Body of pancreas (tissue), 4 donors: ENCODE measurements at regions not wholly inside any gene's neighbourhood (a gene's known extent, or its start where the extent isn't known, plus 50 kb on each side); places are given as distances from the start of the nearest gene placed in this dataset.

ENCODE experiments used
- ATAC-seq: fragments of 150-250 bp; one replicate; pipeline ENCODE4 v1.9.1; 2016
- DNase-seq, 4 donors: peaks; one replicate each; pipeline ENCODE4 v3.0.0-alpha.2; 2019
- H3K27ac ChIP-seq, 4 donors: fragments of 200-600 bp; sonication (generic); 1 replicate in 3 of 4; 2 replicates in 1 of 4; pipeline versions ENCODE4 v1.5.1 to v1.6.1; 2016 to 2019; ENCODE audit warnings: mild to moderate bottlenecking in 1 of 4, mixed read lengths in 1 of 4, moderate library complexity in 1 of 4
- H3K27me3 ChIP-seq, 2 donors: fragments of 200-600 bp; sonication (generic); one replicate each; pipeline ENCODE4 v1.6.0; 2016; ENCODE audit warnings: mild to moderate bottlenecking in 1 of 2
- H3K36me3 ChIP-seq, 2 donors: fragments of 200-600 bp; sonication (generic); replicated peaks in 1 of 2; 2 replicates each; pipeline ENCODE4 v1.5.1; 2016; ENCODE audit warnings: low read depth in 2 of 2; ENCODE audit not compliant: insufficient read depth in 1 of 2
- H3K4me1 ChIP-seq: fragments of 200-600 bp; sonication (generic); one replicate; pipeline ENCODE4 v1.6.0; 2016
- H3K4me3 ChIP-seq, 2 donors: fragments of 200-600 bp; sonication (generic); 1 replicate in 1 of 2; 2 replicates in 1 of 2; pipeline ENCODE4 v1.5.1; 2016 to 2019
- H3K9me3 ChIP-seq, 3 donors: fragments of 200-600 bp; sonication (generic); 1 replicate in 2 of 3; 2 replicates in 1 of 3; pipeline ENCODE4 v1.5.1; 2016
- POLR2A ChIP-seq, 3 donors: fragments of 450-650 bp; IDR thresholded peaks; one replicate each; pipeline ENCODE4 v1.6.1; 2016; ENCODE audit warnings: antibody characterized with exemption in 3 of 3, mild to moderate bottlenecking in 2 of 3
- WGBS, 2 donors: methylation state at CpG; one replicate each; pipeline ENCODE4 v1.1.5; 2017; 5-methylcytosine and 5-hydroxymethylcytosine counted together
- intact Hi-C: fragments of 100-400 bp; cut with DNase I; formaldehyde crosslinking; loops from one replicate; pipeline ENCODE4 v1.15.1; 2023
- TF ChIP-seq, protein P1 (sequence below), 7 experiments: fragments of 450-650 bp in 4 of 7; fragments of 200-600 bp in 3 of 7; sonication (generic) in 3 of 7; IDR thresholded peaks; one replicate each; pipeline ENCODE4 v1.5.1; 2016 to 2019; ENCODE audit warnings: antibody characterized with exemption in 7 of 7

DNA sequence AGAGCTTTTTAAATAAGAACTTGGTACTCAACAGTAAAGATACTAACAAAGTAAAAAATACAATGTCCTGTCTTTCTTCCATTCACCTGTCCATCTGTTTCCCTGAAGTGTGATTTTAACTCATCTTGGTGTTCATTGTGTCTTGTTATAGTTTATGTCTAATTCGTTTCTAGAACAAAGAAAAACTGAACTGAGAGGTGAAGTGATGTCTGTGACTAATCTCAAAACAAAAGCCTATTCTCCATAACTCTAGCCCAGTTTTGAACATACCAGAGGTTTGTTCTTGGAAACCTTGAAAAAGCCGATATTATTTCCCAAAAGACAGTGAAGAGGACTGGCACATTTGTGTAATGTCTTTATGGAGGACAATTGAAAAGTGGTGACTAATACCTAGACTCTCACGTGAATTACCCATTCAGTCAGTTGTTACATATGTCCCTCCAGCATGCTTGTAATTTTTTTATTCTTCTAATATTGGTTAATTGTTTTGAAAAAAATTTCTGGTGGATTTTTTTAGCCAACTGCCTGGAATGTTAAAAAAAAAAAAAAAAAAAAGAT is 725.8 kb downstream of the SATB2 start:
- no peaks in the 10 kb centered on the region for H3K9me3 ChIP-seq
- TF ChIP-seq POLR2A (IDR thresholded peaks at IDR 0.05) = no peak
- TF ChIP-seq, protein P1, sequence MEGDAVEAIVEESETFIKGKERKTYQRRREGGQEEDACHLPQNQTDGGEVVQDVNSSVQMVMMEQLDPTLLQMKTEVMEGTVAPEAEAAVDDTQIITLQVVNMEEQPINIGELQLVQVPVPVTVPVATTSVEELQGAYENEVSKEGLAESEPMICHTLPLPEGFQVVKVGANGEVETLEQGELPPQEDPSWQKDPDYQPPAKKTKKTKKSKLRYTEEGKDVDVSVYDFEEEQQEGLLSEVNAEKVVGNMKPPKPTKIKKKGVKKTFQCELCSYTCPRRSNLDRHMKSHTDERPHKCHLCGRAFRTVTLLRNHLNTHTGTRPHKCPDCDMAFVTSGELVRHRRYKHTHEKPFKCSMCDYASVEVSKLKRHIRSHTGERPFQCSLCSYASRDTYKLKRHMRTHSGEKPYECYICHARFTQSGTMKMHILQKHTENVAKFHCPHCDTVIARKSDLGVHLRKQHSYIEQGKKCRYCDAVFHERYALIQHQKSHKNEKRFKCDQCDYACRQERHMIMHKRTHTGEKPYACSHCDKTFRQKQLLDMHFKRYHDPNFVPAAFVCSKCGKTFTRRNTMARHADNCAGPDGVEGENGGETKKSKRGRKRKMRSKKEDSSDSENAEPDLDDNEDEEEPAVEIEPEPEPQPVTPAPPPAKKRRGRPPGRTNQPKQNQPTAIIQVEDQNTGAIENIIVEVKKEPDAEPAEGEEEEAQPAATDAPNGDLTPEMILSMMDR (IDR thresholded peaks at IDR 0.05) = no peak
- H3K36me3 ChIP-seq = no peaks in the 10 kb centered on the region
- H3K4me3 ChIP-seq = no peak overlapping the region
- H3K4me1 ChIP-seq = no peaks in the 10 kb centered on the region
- H3K27me3 ChIP-seq = no peaks in the 10 kb centered on the region
- ATAC-seq (no peak), DNase-seq (no peak)
- no peak overlapping the region for H3K27ac ChIP-seq
- WGBS, 2 donors = 39 to 44% methylated on average over 3 of the region's 3 CpGs
- intact Hi-C loops = no loop called here

DNA sequence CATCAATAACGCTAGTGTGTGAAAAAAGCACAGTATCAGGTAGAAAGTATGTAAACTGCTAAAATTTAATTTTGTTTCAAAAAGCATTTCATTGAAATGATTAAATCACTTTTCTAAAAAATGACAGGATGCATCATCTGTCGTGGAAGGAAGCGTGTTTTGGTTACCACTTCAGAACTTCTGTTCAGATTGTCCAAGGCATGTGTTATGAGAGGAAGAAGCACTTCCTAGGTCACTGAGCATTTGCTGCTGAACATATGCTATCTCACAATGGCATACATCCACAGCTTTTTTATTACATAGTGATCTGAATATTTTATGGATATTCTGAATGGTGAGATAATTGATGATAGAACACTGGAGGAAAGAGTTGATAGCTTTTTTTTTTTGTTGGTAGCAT is 737.5 kb downstream of the SATB2 start:
- Histone ChIP-seq H3K27me3 (no peaks in the 10 kb centered on the region), H3K9me3 (no peaks in the 10 kb centered on the region), H3K27ac (no peak overlapping the region), H3K4me1 (no peaks in the 10 kb centered on the region), H3K4me3 (no peak overlapping the region), H3K36me3 (no peaks in the 10 kb centered on the region)
- ATAC-seq (no peak), DNase-seq (no peak)
- intact Hi-C loops = no loop called here
- 59 to 67% methylated on average over 3 of the region's 3 CpGs for WGBS, 2 donors
- TF ChIP-seq, protein P1 (IDR thresholded peaks at IDR 0.05) = no peak
- no peak for TF ChIP-seq POLR2A (IDR thresholded peaks at IDR 0.05)

DNA sequence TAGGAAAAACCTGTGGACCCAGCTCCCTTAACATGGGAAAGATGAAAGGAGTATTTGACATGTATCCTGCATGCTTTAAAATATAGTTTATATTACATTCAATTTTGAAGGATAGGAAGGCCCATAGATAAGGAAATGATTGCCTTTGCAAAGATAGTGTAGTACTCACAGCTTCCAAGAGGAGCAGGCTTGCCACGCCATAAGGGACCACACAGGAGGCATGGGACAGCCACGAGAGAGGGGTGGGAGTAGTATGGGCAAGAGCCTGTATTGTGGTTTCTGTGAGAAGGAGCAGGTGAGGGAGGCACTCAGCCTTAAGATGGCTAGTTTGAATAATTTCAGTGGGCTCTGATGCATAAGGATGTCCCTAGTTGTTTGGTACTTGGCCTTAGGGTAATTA is 740.3 kb downstream of the SATB2 start:
- H3K27ac ChIP-seq = no peak overlapping the region
- 66 to 75% methylated on average over 2 of the region's 2 CpGs for WGBS, 2 donors
- no peaks in the 10 kb centered on the region for H3K9me3 ChIP-seq
- ATAC-seq (no peak), DNase-seq (no peak)
- intact Hi-C loops = no loop called here
- no peaks in the 10 kb centered on the region for H3K36me3 ChIP-seq
- H3K4me3 ChIP-seq = no peak overlapping the region
- H3K4me1 ChIP-seq = no peaks in the 10 kb centered on the region
- H3K27me3 ChIP-seq = no peaks in the 10 kb centered on the region
- TF ChIP-seq, protein P1 (IDR thresholded peaks at IDR 0.05) = no peak
- TF ChIP-seq POLR2A (IDR thresholded peaks at IDR 0.05) = no peak

DNA sequence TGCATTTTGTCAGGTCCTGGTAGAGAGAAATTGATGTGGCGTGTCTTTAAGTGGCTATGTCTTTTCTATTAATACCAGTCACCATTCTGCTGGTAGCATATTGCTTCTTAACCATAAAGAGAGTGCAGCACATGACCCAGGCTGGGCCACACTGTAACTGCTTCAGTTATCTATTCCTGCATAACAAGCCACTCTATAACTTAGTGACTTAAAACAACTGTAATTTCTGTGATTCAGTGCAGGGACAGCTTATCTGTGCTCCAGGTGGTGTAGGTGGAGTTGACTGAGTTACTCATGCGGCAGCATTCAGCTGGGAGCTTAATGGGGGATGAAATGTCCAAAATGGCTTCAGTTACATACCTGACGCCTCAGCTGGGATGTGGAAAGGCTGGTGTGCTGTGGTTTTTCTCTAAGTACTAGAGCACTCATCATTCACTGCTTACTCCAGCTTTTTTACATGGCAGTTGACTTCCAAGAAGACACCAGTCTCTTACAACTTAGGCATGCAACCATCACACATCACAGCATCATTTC is 742.4 kb downstream of the SATB2 start:
- DNase-seq = no peak
- H3K27ac ChIP-seq = no peak overlapping the region
- no peak overlapping the region for H3K4me3 ChIP-seq
- no peaks in the 10 kb centered on the region for H3K36me3 ChIP-seq
- intact Hi-C loops = no loop called here
- no peaks in the 10 kb centered on the region for H3K27me3 ChIP-seq
- ATAC-seq = no peak
- 52 to 61% methylated on average over 3 of the region's 3 CpGs for WGBS, 2 donors
- no peak for TF ChIP-seq POLR2A (IDR thresholded peaks at IDR 0.05)
- TF ChIP-seq, protein P1 (IDR thresholded peaks at IDR 0.05) = no peak
- H3K4me1 ChIP-seq = no peaks in the 10 kb centered on the region
- no peaks in the 10 kb centered on the region for H3K9me3 ChIP-seq

DNA sequence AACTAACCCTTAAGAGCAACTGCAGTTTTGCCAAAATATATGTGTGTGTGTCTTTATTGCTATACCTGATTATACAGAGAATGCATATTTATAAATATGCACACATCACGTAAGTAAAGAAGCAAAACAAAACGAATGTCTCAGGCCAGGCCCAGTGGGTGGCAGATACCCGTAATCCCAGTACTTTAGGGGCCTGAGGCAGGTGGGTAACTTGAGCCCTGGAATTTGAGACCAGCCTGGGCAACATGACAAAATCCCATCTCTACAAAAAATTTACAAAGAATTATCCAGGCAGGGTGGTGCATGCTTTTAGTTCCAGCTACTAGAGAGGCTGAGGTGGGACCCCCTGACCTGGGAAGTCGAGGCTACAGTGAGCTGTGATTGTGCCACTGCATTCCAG is 745.3 kb downstream of the SATB2 start:
- Histone ChIP-seq H3K4me3 (no peak overlapping the region), H3K9me3 (no peaks in the 10 kb centered on the region), H3K27ac (no peak overlapping the region), H3K4me1 (no peaks in the 10 kb centered on the region), H3K36me3 (no peaks in the 10 kb centered on the region), H3K27me3 (no peaks in the 10 kb centered on the region)
- ATAC-seq (no peak), DNase-seq (no peak)
- WGBS, 2 donors = 22 to 23% methylated on average over 4 of the region's 4 CpGs
- no peak for TF ChIP-seq POLR2A (IDR thresholded peaks at IDR 0.05)
- TF ChIP-seq, protein P1 (IDR thresholded peaks at IDR 0.05) = no peak
- intact Hi-C loops = no loop called here
